Superior temporal gyrus (tissue), 1 donor: ENCODE measurements at regions not wholly inside any gene's neighbourhood (a gene's known extent, or its start where the extent isn't known, plus 50 kb on each side); places are given as distances from the start of the nearest gene placed in this dataset.
A peak's percentile ranks its signal among the peaks of the same experiment; 100 is the strongest.
"Not testable (repeated sequence)": the region's sequence is repeated elsewhere in the genome, so short reads cannot be mapped to it uniquely, and the experiment has no call there.

Experiments used
- DNase-seq: peaks from one replicate; pipeline ENCODE4 v3.0.0-alpha.2; 2016; ENCODE audit errors: extremely low spot score

DNA sequence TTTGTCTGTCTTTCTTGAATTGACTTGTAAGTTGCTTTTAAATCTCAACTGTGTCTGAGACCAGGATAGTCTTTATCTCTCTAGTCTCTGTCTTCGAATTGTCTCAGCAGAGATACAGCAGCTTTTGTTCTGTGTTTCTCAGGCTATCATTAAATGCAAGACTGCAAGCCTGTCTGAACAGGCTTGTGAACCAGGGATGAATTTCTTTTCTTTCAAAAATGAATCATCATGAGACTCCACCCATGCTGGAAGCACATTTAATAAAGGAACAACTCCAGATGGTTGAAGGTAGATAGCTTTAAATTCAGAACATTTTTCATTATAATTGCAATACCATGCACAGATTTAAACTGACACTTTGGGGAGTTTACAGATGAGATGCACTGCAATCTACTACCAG lies 155.9 kb downstream of the SEC23IP start:
- DNase-seq, result peak; percentile 14

DNA sequence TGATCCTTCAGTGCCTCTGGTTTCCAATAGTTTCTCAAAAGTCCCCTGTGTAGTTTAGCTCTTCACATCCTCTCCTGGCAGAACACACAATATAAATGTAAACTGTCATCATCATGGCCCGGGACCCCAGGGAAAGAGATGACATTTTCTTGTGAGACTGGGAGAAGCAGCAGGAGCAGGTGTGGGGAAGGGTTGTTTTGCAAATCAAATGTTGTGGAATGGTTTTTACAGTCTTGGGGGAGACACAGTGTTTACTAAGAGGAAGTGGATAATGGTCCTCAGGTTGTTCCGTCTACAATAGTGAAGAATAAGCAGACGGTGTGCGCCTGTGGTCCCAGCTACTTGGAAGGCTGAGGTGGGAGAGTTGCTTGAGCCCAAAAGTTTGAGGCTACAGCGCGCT lies 159.1 kb downstream of the SEC23IP start:
- DNase-seq, result no peak

GRCh38 chr10:120052964-120053702 lies 160.6 kb downstream of the SEC23IP start:
- DNase-seq, result no peak

DNA sequence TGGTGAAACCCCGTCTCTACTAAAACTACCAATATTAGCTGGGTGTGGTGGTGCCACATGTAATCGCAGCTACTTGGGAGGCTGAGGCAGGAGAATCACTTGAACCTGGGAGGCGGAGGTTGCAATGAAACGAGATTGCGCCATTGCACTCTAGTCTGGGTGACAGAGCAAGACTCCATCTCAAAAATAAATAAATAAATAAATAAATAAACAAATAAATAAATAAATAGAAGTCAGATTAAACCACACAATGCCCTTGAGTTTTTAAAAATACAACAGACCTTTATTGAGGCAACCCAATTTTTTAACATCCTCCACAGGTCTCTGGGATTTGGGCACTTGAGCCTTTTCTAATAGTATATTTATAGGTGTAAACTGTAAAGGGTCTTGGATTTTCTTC lies 167.3 kb downstream of the SEC23IP start:
- not testable (repeated sequence) for DNase-seq

DNA sequence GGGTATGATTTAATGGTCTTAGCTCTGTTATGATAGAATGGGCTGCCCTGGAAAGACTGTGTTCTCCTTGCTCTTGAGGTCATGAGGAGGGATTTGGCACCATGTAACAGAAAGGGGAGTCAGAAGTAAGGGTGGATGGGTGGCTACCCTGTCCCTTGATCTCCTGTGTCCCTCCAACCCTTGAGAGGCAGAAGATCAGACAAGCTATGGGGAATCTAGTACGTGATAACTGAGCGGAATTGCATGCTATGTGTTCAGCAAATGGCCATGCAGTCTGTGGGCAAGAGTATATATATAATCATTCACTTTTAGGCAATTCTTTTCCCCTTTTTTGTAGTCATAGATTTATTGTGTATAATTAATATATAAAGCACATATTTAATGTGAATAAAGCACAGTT lies 174.9 kb downstream of the SEC23IP start:
- no peak for DNase-seq

DNA sequence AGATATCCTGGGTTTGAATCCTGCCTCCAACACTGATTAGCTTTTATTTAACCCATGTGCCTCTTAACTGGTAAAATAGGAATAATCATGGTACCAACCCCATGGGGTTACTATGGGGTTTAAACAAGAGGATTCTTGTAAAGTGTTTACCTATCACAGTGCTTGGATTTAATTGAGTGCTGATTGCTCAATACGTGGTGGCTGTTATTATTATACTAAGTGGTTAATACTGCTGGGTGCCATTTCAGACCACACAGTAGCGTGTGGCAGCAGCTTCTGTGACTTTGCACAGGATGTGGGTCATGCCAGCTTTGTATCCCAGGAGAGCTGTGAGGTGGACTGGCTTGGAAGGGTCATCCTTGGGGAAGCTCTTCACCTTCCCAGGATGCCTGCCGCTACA lies 177.2 kb downstream of the SEC23IP start:
- DNase-seq, result no peak

GRCh38 chr10:120075349-120075748 lies 182.8 kb downstream of the SEC23IP start:
- DNase-seq, result no peak

DNA sequence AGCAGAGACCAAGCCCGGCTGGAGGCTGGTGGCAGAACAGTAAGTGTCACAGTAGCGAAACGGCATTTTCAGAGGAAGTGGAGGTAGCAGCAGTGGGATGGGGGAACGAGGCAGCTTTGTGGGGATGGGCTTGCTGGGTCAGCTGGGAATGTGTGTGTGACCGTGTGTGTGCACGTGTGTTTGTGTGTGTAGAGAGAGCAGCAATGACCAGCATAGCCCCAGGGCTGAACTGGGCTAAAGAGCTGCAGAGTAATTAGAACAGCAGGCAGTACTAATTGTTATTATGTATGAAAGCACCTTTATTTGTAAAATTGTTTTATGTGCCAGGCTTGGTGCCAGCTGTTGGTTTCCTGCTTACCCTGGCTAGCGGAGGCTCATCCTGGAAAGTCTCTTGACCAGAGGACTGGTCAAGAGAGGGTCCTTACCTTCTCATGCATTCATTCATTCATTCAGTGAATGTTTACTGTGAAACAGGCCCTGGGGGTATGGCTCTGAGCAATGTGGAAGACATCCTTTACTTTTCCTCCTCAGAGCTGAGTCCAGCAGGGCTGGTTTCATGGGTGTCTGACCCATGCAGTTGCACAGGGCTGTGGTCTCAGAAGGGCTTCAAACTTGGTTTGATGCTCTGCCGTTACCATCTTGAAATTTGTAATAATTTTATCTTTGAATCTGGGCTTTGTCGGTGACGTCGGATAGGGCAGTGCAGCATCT lies 184.6 kb downstream of the SEC23IP start:
- no peak for DNase-seq

- no peak for DNase-seq
Measured at GRCh38 chr10:120077707-120078492, 185.4 kb downstream of the SEC23IP start.

GRCh38 chr10:120085096-120085796 lies 192.7 kb downstream of the SEC23IP start:
- no peak for DNase-seq

DNA sequence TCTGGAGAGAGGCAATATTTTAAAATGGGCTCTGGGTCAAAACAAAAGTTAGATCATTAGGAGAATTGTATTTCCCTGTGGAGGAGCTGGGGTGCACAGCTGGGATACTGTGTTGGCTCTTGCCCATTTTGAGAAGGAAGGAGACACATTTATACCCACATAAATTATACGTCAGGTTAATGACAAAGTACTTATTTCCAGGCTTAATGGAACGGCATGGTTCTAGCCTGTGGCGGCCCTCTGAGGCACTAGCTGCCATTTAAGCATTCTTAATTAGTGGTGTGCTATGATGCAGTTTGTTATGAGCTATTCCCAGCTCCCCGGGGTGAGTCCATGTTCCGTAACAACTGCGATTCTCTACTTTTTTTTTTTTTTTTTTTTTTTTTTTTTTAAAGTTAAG lies 193.5 kb downstream of the SEC23IP start:
- no peak for DNase-seq

DNA sequence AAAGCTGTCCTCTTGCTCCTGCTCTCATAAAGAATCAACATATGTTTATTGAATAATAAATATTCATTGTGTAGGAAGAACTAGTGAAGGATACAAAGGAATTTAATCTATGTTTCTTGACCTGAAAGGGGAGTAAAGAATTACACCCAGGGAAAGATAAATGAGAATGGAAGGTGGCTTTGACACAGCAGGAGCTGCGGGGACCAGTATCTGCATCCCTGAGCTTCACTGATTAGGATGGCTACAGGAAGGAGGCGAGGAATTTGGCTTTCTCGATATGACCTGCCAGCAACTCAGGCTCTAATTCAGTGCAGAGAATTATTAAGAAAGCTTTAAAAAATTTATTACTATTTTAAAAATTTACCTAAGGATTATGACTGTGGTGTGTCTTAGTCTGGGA lies 194.6 kb downstream of the SEC23IP start:
- DNase-seq, result no peak

GRCh38 chr10:120095875-120096274 lies 203.3 kb downstream of the SEC23IP start:
- DNase-seq, result no peak

- no peak for DNase-seq
Measured at GRCh38 chr10:120097766-120098165, 205.2 kb downstream of the SEC23IP start.

DNA sequence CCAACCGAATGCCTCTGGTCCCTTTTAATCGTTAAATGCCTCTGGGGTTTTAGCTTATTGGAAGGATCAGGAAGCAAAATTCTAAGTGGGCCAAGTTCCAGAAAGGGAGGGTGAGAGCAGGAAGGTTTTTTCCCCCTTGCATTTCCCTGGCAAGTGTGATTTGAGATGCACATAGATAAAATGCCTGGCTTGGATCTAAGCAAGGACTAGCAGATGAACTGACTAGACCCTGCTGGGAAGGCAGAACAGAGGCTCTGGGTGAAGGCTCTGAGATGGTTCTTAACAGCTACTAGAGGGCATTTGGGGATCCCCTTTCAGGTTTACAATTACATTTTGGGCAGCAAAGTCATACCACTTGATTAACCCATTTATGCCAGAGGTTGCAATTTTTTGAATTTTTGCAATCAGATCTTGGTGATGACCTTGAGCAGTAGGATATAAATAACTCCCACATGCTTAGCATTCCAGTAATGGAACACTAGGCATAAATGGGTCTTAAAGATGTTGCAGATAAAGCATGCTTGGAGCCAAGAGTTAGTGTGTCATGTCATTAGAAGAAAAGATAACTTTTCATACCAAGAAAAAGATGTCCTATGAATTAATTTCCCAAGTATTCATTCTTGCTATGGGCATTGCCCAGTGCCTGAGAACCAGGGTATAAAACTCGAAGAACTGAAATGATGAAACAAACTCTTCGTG lies 205.9 kb downstream of the SEC23IP start:
- no peak for DNase-seq

GRCh38 chr10:120103738-120104560 lies 211.4 kb downstream of the SEC23IP start:
- no peak for DNase-seq

- DNase-seq, result no peak
Measured at GRCh38 chr10:120105001-120105400, 212.5 kb downstream of the SEC23IP start.

DNA sequence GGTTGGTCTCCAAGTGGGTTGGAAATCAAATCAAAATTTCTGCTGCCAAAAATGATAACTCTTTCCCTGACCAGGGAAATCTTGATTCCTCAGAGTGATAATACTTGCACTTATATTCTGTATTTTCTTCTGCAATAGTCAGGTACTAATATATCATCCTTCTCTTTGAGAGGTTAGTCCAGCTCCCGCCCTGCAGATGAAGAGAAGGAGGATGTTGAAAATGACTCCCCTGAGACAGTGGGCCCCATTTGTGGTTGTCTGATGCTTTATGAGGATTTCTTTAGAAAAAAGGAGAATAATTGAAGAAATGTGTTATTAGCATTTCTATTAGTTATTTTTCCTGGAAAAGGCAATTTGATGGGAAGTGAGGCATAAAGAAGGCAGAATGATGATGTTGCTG lies 213.0 kb downstream of the SEC23IP start:
- DNase-seq, result no peak

GRCh38 chr10:120108916-120109315 lies 216.4 kb downstream of the SEC23IP start:
- no peak for DNase-seq

- DNase-seq, result not testable (repeated sequence)
Measured at GRCh38 chr10:120109725-120110124, 217.2 kb downstream of the SEC23IP start.
